HepG2 (cell line): ENCODE measurements at regions not wholly inside any gene's neighbourhood (a gene's known extent, or its start where the extent isn't known, plus 50 kb on each side); places are given as distances from the start of the nearest gene placed in this dataset.

Source experiments
- ATAC-seq: fragments of 200-7000 bp; cut with Tn5 transposase; 3 replicates; pipeline ENCODE4 v1.9.1; 2020; ENCODE audit warnings: mild to moderate bottlenecking, moderate library complexity
- BruUV-seq: library from RNA; stranded (reverse); fragments of 400-500 nt; replicated peaks from 2 replicates; lab custom pipeline; 2021; lab: Mats Ljungman, UMichigan
- CTCF ChIA-PET: fragments of 300-600 bp; formaldehyde crosslinking; extraction: SDS; loops from one replicate; lab custom pipeline; 2021; ENCODE audit warnings: low total read pairs, inconsistent platforms, low intra/inter-chr PET ratio; lab: Yijun Ruan, JAX
- POLR2A ChIA-PET: fragments of 350-600 bp; sonication (Branson Sonifier 250); formaldehyde crosslinking; loops from one replicate; lab custom pipeline; 2020; ENCODE audit warnings: antibody characterized with exemption, inconsistent platforms; lab: Yijun Ruan, JAX
- DNase-seq: peaks from one replicate; pipeline ENCODE4 v3.0.0-alpha.2; 2015; ENCODE audit warnings: low spot score
- FAIRE-seq: peaks from 3 replicates; lab custom pipeline; 2011; peaks lifted over from hg19 to GRCh38; lab: Jason Lieb, UNC
- H2AFZ ChIP-seq: one replicate; pipeline ENCODE4 v1.6.1; 2011; ENCODE audit warnings: low read length, inconsistent platforms
- H3K27ac ChIP-seq: fragments of 300-600 bp; 3 replicates; pipeline ENCODE4 v1.8.0; 2011; ENCODE audit warnings: mixed run types, mild to moderate bottlenecking, mixed read lengths, low read length, inconsistent platforms; ENCODE audit not compliant: insufficient read depth; ENCODE audit errors: extremely low read length
- H3K27me3 ChIP-seq, 2 experiments: fragments of 200-600 bp in 1 of 2; 2 replicates in 1 of 2; 3 replicates in 1 of 2; pipeline versions ENCODE4 v1.6.0 to v1.8.0; 2011; ENCODE audit warnings: low read length in 2 of 2, mild to moderate bottlenecking in 2 of 2, moderate library complexity in 2 of 2, inconsistent platforms in 1 of 2; ENCODE audit not compliant: insufficient read depth in 2 of 2, control insufficient read depth in 1 of 2
- H3K36me3 ChIP-seq, 2 experiments: fragments of 200-600 bp in 1 of 2; replicated peaks in 1 of 2; 2 replicates in 1 of 2; 3 replicates in 1 of 2; pipeline versions ENCODE4 v1.5.1 to v1.8.0; 2011; ENCODE audit warnings: low read length in 2 of 2, inconsistent platforms in 1 of 2; ENCODE audit not compliant: insufficient read depth in 2 of 2, control insufficient read depth in 1 of 2
- H3K4me1 ChIP-seq: 2 replicates; pipeline ENCODE4 v1.5.1; 2012; ENCODE audit warnings: low read length, inconsistent platforms; ENCODE audit not compliant: insufficient read depth
- H3K4me2 ChIP-seq: 2 replicates; pipeline ENCODE4 v1.6.0; 2011; ENCODE audit warnings: low read depth, low read length, inconsistent platforms
- H3K4me3 ChIP-seq, 3 experiments: fragments of 200-600 bp in 1 of 3; sonication (generic), shearing (Covaris generic) in 1 of 3; replicated peaks in 1 of 3; 2 replicates each; pipeline ENCODE4 v1.5.1; 2011 to 2016; ENCODE audit warnings: low read length in 3 of 3, inconsistent platforms in 2 of 3, low read depth in 2 of 3, mild to moderate bottlenecking in 2 of 3, control low read depth in 1 of 3, mixed read lengths in 1 of 3; ENCODE audit not compliant: insufficient read depth in 1 of 3
- H3K79me2 ChIP-seq: one replicate; pipeline ENCODE4 v1.6.1; 2011; ENCODE audit warnings: low read length, inconsistent platforms; ENCODE audit not compliant: insufficient read depth
- H3K9ac ChIP-seq: 2 replicates; pipeline ENCODE4 v1.6.0; 2011; ENCODE audit warnings: mild to moderate bottlenecking, low read depth, low read length, inconsistent platforms; ENCODE audit not compliant: insufficient read depth
- H3K9me3 ChIP-seq: 2 replicates; pipeline ENCODE4 v1.5.1; 2012; ENCODE audit warnings: mild to moderate bottlenecking, low read length
- H4K20me1 ChIP-seq: 2 replicates; pipeline ENCODE4 v1.6.0; 2011; ENCODE audit warnings: inconsistent platforms, mild to moderate bottlenecking, low read length, moderate library complexity; ENCODE audit not compliant: insufficient read depth
- ATAD3A ChIP-seq: sonication (generic); formaldehyde crosslinking; IDR thresholded peaks from 2 replicates; pipeline ENCODE4 v1.4.0; 2020; ENCODE audit warnings: missing genetic modification reagents
- ATM ChIP-seq: fragments of 450-650 bp; IDR thresholded peaks from 2 replicates; pipeline ENCODE4 v1.7.1; 2017; ENCODE audit warnings: mild to moderate bottlenecking, borderline replicate concordance
- CBX2 ChIP-seq, 2 experiments: fragments of 200-600 bp in 1 of 2; sonication (generic); formaldehyde crosslinking in 1 of 2; IDR thresholded peaks; 2 replicates each; pipeline versions ENCODE4 v1.7.0 to v1.8.1; 2018 to 2022; ENCODE audit warnings: low read depth in 2 of 2, low read length in 1 of 2, mild to moderate bottlenecking in 1 of 2, missing genetic modification reagents in 1 of 2
- HMG20B ChIP-seq: conservative IDR thresholded peaks from 2 replicates; pipeline ENCODE4 v1.6.1; 2016; ENCODE audit warnings: missing genetic modification reagents, missing compliant biosample characterization
- HNRNPK ChIP-seq: fragments of 200-400 bp; formaldehyde crosslinking; IDR thresholded peaks from 2 replicates; pipeline ENCODE4 v1.6.1; 2018; ENCODE audit warnings: low read length, low read depth, moderate library complexity, mild to moderate bottlenecking; ENCODE audit not compliant: poor library complexity, severe bottlenecking
- HOXA5 ChIP-seq: sonication (generic); formaldehyde crosslinking; IDR thresholded peaks from 2 replicates; pipeline ENCODE4 v1.4.0; 2020; ENCODE audit warnings: missing genetic modification reagents
- IKZF4 ChIP-seq: sonication (generic); formaldehyde crosslinking; IDR thresholded peaks from 2 replicates; pipeline ENCODE4 v1.5.1; 2020; ENCODE audit warnings: borderline replicate concordance, mild to moderate bottlenecking, low read depth, missing genetic modification reagents; ENCODE audit errors: not compliant biosample characterization
- KLF6 ChIP-seq: IDR thresholded peaks from 2 replicates; pipeline ENCODE4 v1.8.0; 2016; ENCODE audit warnings: missing biosample characterization, missing genetic modification reagents
- PRPF4 ChIP-seq: fragments of 200-400 bp; formaldehyde crosslinking; IDR thresholded peaks from 2 replicates; pipeline ENCODE4 v1.6.1; 2016; ENCODE audit warnings: low read length, low read depth; ENCODE audit not compliant: poor library complexity, severe bottlenecking
- RORA ChIP-seq: sonication (generic); formaldehyde crosslinking; IDR thresholded peaks from 2 replicates; pipeline ENCODE4 v1.5.0; 2020; ENCODE audit warnings: mild to moderate bottlenecking, missing genetic modification reagents, moderate library complexity
- SP2 ChIP-seq: sonication (generic); formaldehyde crosslinking; IDR thresholded peaks from 2 replicates; pipeline ENCODE4 v1.5.1; 2020; ENCODE audit warnings: mild to moderate bottlenecking, missing genetic modification reagents
- ZNF383 ChIP-seq: sonication (generic); formaldehyde crosslinking; IDR thresholded peaks from 2 replicates; pipeline ENCODE4 v1.4.0; 2020; ENCODE audit warnings: missing genetic modification reagents, mild to moderate bottlenecking, borderline replicate concordance
- ZNF614 ChIP-seq: IDR thresholded peaks from 2 replicates; pipeline ENCODE4 v1.6.1; 2018; ENCODE audit warnings: missing biosample characterization, missing genetic modification reagents, inconsistent platforms, borderline replicate concordance
- WGBS: methylation state at CpG from one replicate; pipeline ENCODE4 v1.1.6; 2017; ENCODE audit warnings: low lambda C conversion rate; 5-methylcytosine and 5-hydroxymethylcytosine counted together
- in situ Hi-C: cut with HindIII; loops from 2 replicates; pipeline ENCODE4 v1.10.0; 2017; ENCODE audit warnings: low pct_unique_long_range_greater_than_20kb; ENCODE audit not compliant: extremely low pct_ligation_motif_present
- intact Hi-C: fragments of 100-400 bp; cut with micrococcal nuclease; formaldehyde crosslinking; loops from one replicate; pipeline ENCODE4 v1.10.0; 2022; ENCODE audit not compliant: unreplicated experiment
- TF ChIP-seq, protein P1 (sequence below): sonication (generic); formaldehyde crosslinking; IDR thresholded peaks from 2 replicates; pipeline ENCODE4 v1.4.0; 2020; ENCODE audit warnings: missing genetic modification reagents

- WGBS = 25% methylated on average over 22 of the region's 29 CpGs
- ATAC-seq (no peak), FAIRE-seq (no peak), DNase-seq (no peak)
- CTCF ChIA-PET = no interaction called here
- Histone ChIP-seq H2AFZ (no peak overlapping the region), H3K4me2 (no peak overlapping the region), H4K20me1 (no peaks in the 10 kb centered on the region; the same call in 1 of the 2 replicates), H3K27ac (no peak overlapping the region), H3K9ac (no peak overlapping the region), H3K79me2 (no peaks in the 10 kb centered on the region), H3K4me3 (no peak overlapping the region), H3K9me3 (no peaks in the 10 kb centered on the region), H3K27me3 (peaks cover 3 to 17% of the 10 kb centered on the region in 2 experiments; a peak in 3 of 5 replicates), H3K36me3 (no peaks in the 10 kb centered on the region), H3K4me1 (no peaks in the 10 kb centered on the region)
- intact Hi-C loops (no loop called here), in situ Hi-C loops (no loop called here)
- no TSS peak for BruUV-seq
- POLR2A ChIA-PET = no interaction called here
- TF ChIP-seq CBX2 (IDR thresholded peaks at IDR 0.05; ENCODE audit: low read depth, low read length) (no peak), CBX2 (CRISPR knock-in tag; IDR thresholded peaks at IDR 0.05; ENCODE audit: low read depth) (no peak), ZNF614 (CRISPR knock-in tag) (no peak), IKZF4 (CRISPR knock-in tag) (no peak), ATM (no peak), HMG20B (no peak), ATAD3A (CRISPR knock-in tag) (no peak), HOXA5 (CRISPR knock-in tag) (no peak)
These were observed 350.0 kb downstream of the GLRX3 start for GRCh38 chr10:130485958-130486895.

DNA sequence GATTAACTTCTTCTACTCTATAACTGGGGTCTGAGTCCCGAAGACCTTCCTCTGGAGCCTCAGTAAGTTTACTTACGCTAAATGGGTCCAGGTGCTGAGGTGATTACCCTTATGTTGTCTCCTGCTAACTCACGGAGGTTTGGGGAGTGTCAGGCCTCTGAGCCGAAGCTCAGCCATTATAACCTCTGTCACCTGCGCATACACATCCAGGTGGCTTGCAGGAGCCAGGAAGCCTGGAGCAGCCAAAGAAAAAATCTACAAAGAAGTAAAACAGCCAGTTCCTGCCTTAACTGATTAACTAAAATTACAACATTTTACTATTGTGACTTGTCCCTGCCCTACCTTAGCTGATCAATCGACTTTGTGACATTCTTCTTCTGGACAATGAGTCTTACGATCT is 350.7 kb downstream of the GLRX3 start:
- H3K9ac ChIP-seq = no peak overlapping the region
- H3K79me2 ChIP-seq = no peaks in the 10 kb centered on the region
- no peak for FAIRE-seq
- H3K36me3 ChIP-seq = no peaks in the 10 kb centered on the region
- no peak overlapping the region for H3K27ac ChIP-seq
- CTCF ChIA-PET = no interaction called here
- intact Hi-C loops (no loop called here), in situ Hi-C loops (no loop called here)
- no peak overlapping the region for H3K4me3 ChIP-seq
- DNase-seq = no peak
- 12% methylated on average over 7 of the region's 7 CpGs for WGBS
- POLR2A ChIA-PET = no interaction called here
- no TSS peak for BruUV-seq
- ATAC-seq = no peak
- H4K20me1 ChIP-seq = no peaks in the 10 kb centered on the region; the same call in 1 of the 2 replicates
- H3K27me3 ChIP-seq = peaks cover 3 to 17% of the 10 kb centered on the region in 2 experiments; a peak in 3 of 5 replicates
- no peak overlapping the region for H2AFZ ChIP-seq
- H3K9me3 ChIP-seq = no peaks in the 10 kb centered on the region
- H3K4me2 ChIP-seq = no peak overlapping the region
- H3K4me1 ChIP-seq = no peaks in the 10 kb centered on the region
- TF ChIP-seq RORA (CRISPR knock-in tag) = no peak
- TF ChIP-seq SP2 (CRISPR knock-in tag) = no peak
- no peak for TF ChIP-seq ZNF383 (CRISPR knock-in tag)
- no peak for TF ChIP-seq KLF6
- TF ChIP-seq HNRNPK = no peak
- TF ChIP-seq, protein P1, sequence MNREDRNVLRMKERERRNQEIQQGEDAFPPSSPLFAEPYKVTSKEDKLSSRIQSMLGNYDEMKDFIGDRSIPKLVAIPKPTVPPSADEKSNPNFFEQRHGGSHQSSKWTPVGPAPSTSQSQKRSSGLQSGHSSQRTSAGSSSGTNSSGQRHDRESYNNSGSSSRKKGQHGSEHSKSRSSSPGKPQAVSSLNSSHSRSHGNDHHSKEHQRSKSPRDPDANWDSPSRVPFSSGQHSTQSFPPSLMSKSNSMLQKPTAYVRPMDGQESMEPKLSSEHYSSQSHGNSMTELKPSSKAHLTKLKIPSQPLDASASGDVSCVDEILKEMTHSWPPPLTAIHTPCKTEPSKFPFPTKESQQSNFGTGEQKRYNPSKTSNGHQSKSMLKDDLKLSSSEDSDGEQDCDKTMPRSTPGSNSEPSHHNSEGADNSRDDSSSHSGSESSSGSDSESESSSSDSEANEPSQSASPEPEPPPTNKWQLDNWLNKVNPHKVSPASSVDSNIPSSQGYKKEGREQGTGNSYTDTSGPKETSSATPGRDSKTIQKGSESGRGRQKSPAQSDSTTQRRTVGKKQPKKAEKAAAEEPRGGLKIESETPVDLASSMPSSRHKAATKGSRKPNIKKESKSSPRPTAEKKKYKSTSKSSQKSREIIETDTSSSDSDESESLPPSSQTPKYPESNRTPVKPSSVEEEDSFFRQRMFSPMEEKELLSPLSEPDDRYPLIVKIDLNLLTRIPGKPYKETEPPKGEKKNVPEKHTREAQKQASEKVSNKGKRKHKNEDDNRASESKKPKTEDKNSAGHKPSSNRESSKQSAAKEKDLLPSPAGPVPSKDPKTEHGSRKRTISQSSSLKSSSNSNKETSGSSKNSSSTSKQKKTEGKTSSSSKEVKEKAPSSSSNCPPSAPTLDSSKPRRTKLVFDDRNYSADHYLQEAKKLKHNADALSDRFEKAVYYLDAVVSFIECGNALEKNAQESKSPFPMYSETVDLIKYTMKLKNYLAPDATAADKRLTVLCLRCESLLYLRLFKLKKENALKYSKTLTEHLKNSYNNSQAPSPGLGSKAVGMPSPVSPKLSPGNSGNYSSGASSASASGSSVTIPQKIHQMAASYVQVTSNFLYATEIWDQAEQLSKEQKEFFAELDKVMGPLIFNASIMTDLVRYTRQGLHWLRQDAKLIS (CRISPR knock-in tag) = no peak
- no peak for TF ChIP-seq PRPF4
